ENCODE measurements at regions not wholly inside any gene's neighbourhood (a gene's known extent, or its start where the extent isn't known, plus 50 kb on each side); places are given as distances from the start of the nearest gene placed in this dataset.
"Not testable (repeated sequence)": the region's sequence is repeated elsewhere in the genome, so short reads cannot be mapped to it uniquely, and the experiment has no call there.

DNA sequence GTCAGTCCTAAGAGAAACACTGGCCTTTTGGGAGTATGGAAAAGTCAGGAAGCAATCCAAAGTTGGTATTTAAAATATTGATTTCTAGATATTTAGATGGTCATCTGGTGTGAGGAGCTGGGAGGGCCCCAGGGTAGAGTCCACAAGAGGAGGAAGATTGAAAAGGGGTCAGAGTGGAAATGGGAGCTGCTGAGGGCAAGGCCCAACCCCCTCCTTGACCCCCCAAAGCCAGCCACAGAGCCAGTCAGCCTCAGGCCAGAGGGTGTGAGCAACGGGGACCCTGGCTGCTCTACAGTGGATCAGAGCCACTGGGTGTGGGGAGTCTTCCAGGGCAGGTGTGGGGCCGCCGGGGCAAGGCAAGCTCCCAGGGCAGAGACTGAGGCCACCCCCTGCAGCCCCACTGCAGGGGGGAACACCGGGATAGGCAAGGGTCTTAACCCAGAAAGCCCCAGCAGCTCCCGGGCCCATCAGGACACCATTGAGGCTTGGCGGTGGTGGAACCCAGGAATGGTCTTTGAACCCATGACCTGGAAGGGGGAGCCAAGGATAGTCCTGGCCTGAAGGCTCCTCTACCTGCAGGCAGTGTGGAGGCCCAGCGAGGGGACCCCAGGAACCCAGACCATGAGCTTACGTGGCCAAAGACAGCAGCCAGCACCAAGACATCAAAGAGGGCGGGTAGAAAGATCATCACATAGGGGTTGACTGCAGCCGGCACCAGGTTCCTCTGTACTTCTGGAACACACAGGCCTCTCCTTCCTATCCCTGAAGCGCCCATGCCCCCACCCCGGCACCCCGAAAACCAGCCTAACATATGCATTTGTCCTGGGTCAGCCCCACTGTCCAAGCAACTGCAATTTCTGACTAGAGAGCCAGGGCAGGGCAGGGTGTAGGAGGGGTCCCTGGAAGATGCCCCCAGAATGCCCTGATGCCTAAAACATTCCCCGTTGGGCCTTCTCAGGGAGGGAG is 51.3 kb upstream of the CSPG4 start:
- DNase-seq, result not testable (repeated sequence)

- DNase-seq, result no peak
Observed at GRCh38 chr15:75763137-75763611, 50.5 kb upstream of the CSPG4 start.

All from stimulated activated naive CD4-positive, alpha-beta T cell (primary cell).